ENCODE measurements at regions not wholly inside any gene's neighbourhood (a gene's known extent, or its start where the extent isn't known, plus 50 kb on each side); places are given as distances from the start of the nearest gene placed in this dataset.

DNA sequence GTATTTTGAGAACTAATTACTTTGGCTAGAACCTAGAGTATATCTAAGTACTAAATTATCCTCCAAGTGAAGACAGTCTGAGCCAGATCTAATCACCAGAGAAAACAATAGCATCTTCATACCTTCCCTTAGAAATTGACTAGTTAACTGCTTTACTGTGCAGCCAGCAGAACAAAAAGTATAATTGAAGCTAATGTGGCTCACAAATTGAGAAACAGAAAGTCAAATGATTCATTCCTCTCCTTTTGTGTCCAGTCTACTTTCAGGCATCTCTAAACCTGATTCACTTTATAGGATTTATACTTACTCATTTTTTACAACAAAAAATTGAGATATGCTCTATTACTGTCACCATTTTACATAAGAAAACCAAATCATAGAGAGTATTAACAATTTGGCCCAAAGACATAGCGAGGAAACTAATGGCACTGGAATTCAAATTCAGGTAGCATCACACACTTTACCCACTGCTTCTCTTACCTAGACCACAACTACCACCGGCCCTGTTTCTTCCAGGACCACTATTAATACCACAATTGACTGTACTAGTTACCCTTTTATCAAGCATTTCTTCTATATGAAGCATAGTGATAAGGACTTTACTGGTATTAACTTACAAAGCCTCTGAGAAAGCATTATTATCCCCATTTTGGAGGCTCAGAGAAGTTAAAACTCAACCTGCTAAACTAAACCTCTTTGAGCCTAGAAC lies 1402.6 kb upstream of the TENM4 start:
- TF ChIP-seq, protein P1, sequence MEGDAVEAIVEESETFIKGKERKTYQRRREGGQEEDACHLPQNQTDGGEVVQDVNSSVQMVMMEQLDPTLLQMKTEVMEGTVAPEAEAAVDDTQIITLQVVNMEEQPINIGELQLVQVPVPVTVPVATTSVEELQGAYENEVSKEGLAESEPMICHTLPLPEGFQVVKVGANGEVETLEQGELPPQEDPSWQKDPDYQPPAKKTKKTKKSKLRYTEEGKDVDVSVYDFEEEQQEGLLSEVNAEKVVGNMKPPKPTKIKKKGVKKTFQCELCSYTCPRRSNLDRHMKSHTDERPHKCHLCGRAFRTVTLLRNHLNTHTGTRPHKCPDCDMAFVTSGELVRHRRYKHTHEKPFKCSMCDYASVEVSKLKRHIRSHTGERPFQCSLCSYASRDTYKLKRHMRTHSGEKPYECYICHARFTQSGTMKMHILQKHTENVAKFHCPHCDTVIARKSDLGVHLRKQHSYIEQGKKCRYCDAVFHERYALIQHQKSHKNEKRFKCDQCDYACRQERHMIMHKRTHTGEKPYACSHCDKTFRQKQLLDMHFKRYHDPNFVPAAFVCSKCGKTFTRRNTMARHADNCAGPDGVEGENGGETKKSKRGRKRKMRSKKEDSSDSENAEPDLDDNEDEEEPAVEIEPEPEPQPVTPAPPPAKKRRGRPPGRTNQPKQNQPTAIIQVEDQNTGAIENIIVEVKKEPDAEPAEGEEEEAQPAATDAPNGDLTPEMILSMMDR (IDR thresholded peaks at IDR 0.05) = no peak
- TF ChIP-seq POLR2A (IDR thresholded peaks at IDR 0.05) = no peak

Measured in adrenal gland (tissue), 5 donors.